ENCODE measurements at regions not wholly inside any gene's neighbourhood (a gene's known extent, or its start where the extent isn't known, plus 50 kb on each side); places are given as distances from the start of the nearest gene placed in this dataset.
"Not testable (repeated sequence)": the region's sequence is repeated elsewhere in the genome, so short reads cannot be mapped to it uniquely, and the experiment has no call there.

DNA sequence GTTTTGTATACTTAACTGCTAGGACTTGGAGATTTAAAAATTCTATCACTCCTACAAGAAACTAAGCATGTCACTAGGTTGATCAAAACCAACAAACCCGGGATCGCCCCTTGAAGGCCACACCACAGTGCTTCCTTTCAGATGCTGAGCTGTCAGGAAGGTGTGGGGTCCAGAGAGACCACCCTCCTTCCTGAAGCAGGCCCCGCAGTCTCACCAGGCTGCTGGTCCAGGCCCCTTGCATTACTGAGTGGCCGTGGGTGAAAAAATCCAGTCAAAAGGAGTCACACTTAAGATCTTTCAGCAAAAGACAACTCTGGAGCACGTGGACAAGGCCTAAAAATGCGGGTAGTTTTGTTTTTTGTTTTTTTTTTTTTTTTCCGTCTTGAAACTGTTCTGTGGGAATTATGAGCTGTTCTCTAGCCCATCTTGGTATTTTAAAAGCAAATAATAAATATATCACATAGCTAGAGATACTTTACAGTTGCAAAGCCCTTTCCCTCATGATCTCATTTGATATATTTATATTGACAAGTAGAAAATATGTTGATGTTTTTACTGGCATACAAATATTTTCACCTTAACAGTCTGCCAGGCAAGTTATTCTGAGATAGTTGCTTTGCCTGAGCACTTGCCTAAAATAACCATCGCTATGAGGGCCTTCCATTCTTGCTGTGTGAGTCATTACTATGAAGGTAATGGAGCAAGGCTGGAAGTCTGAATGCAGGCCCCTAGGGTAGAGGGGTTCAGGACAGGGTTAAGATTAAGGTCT, 73.1 kb upstream of the EDEM3 start:
- H3K4me1 ChIP-seq (ENCODE audit: insufficient read depth): no peaks in the 10 kb centered on the region
- H3K4me3 ChIP-seq (ENCODE audit: low read depth, low read length): no peak overlapping the region
- H3K27ac ChIP-seq (ENCODE audit: low read depth): no peak overlapping the region
- WGBS: 54% methylated on average over 8 of the region's 8 CpGs
- H3K36me3 ChIP-seq (ENCODE audit: insufficient read depth): peaks cover 2% of the 10 kb centered on the region
- DNase-seq (ENCODE audit: extremely low spot score): no peak

GRCh38 chr1:184826001-184826400, 71.3 kb upstream of the EDEM3 start:
- no peak overlapping the region for H3K27ac ChIP-seq (ENCODE audit: low read depth)
- DNase-seq (ENCODE audit: extremely low spot score): no peak
- H3K4me1 ChIP-seq (ENCODE audit: insufficient read depth): no peaks in the 10 kb centered on the region
- peaks cover 2% of the 10 kb centered on the region for H3K36me3 ChIP-seq (ENCODE audit: insufficient read depth)
- WGBS: 83% methylated on average over 5 of the region's 5 CpGs
- no peak overlapping the region for H3K4me3 ChIP-seq (ENCODE audit: low read depth, low read length)

GRCh38 chr1:184825571-184825970, 70.9 kb upstream of the EDEM3 start:
- 39% methylated on average over 1 of the region's 1 CpG for WGBS
- no peaks in the 10 kb centered on the region for H3K4me1 ChIP-seq (ENCODE audit: insufficient read depth)
- peaks cover 2% of the 10 kb centered on the region for H3K36me3 ChIP-seq (ENCODE audit: insufficient read depth)
- H3K4me3 ChIP-seq (ENCODE audit: low read depth, low read length): no peak overlapping the region
- no peak overlapping the region for H3K27ac ChIP-seq (ENCODE audit: low read depth)
- DNase-seq (ENCODE audit: extremely low spot score): no peak

- 55% methylated on average over 3 of the region's 3 CpGs for WGBS
- H3K27ac ChIP-seq (ENCODE audit: low read depth): no peak overlapping the region
- DNase-seq (ENCODE audit: extremely low spot score): no peak
- peaks cover 2% of the 10 kb centered on the region for H3K36me3 ChIP-seq (ENCODE audit: insufficient read depth)
- H3K4me3 ChIP-seq (ENCODE audit: low read depth, low read length): no peak overlapping the region
- H3K4me1 ChIP-seq (ENCODE audit: insufficient read depth): no peaks in the 10 kb centered on the region
Observed at GRCh38 chr1:184824691-184825323, 70.1 kb upstream of the EDEM3 start.

DNA sequence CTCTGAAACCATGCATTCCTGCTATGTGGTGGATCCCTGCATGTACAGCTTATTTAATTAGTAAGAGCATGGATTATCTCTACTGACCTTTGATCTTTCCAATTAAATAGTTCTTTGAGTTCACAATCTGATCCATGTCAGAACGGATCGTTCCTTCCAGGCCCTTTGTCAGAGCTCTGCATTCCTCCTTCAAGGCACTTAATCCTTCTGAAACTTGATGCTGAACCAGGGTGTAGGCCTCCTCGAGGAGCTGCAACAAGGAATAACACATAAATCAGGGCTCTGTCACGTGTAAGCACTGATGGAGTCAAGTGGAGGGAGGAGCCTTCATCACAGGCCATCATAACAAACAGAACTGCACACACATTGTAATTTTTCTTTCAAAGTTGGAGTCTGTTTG, 68.4 kb upstream of the EDEM3 start:
- DNase-seq (ENCODE audit: extremely low spot score): no peak
- H3K27ac ChIP-seq (ENCODE audit: low read depth): no peak overlapping the region
- no peaks in the 10 kb centered on the region for H3K36me3 ChIP-seq (ENCODE audit: insufficient read depth)
- H3K4me1 ChIP-seq (ENCODE audit: insufficient read depth): no peaks in the 10 kb centered on the region
- H3K4me3 ChIP-seq (ENCODE audit: low read depth, low read length): no peak overlapping the region
- 32% methylated on average over 4 of the region's 4 CpGs for WGBS

- no peak for DNase-seq (ENCODE audit: extremely low spot score)
- no peaks in the 10 kb centered on the region for H3K36me3 ChIP-seq (ENCODE audit: insufficient read depth)
- no peak overlapping the region for H3K4me3 ChIP-seq (ENCODE audit: low read depth, low read length)
- H3K4me1 ChIP-seq (ENCODE audit: insufficient read depth): no peaks in the 10 kb centered on the region
- WGBS: 72% methylated on average over 1 of the region's 1 CpG
- H3K27ac ChIP-seq (ENCODE audit: low read depth): no peak overlapping the region
Observed at GRCh38 chr1:184822267-184822666, 67.6 kb upstream of the EDEM3 start.

DNA sequence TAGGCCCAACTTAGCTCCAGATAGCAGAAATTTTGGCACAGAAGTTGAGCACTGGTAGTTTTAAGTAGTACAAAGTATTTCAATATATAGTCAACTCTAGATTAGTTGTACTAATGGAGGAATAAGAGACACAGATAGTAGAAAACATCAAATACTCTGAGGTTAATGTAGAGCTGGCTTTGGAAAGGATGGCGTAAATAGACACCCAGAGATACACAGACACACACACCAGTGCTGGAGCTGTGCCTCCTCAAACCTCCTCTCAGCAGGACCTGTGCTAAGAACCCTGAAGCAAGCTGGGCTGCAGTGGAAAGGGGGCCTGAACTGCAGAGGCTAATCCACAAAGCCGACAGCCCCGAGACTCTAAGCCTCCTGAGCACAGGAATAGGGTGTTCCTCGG, 67.0 kb upstream of the EDEM3 start:
- DNase-seq (ENCODE audit: extremely low spot score): no peak
- Histone ChIP-seq H3K4me3 (ENCODE audit: low read depth, low read length) (no peak overlapping the region), H3K27ac (ENCODE audit: low read depth) (no peak overlapping the region), H3K36me3 (ENCODE audit: insufficient read depth) (no peaks in the 10 kb centered on the region), H3K4me1 (ENCODE audit: insufficient read depth) (no peaks in the 10 kb centered on the region)
- 64% methylated on average over 4 of the region's 4 CpGs for WGBS

GRCh38 chr1:184820956-184821355, 66.3 kb upstream of the EDEM3 start:
- Histone ChIP-seq H3K27ac (ENCODE audit: low read depth) (no peak overlapping the region), H3K4me3 (ENCODE audit: low read depth, low read length) (no peak overlapping the region), H3K36me3 (ENCODE audit: insufficient read depth) (no peaks in the 10 kb centered on the region), H3K4me1 (ENCODE audit: insufficient read depth) (no peaks in the 10 kb centered on the region)
- no peak for DNase-seq (ENCODE audit: extremely low spot score)
- WGBS: 44% methylated on average over 5 of the region's 5 CpGs

DNA sequence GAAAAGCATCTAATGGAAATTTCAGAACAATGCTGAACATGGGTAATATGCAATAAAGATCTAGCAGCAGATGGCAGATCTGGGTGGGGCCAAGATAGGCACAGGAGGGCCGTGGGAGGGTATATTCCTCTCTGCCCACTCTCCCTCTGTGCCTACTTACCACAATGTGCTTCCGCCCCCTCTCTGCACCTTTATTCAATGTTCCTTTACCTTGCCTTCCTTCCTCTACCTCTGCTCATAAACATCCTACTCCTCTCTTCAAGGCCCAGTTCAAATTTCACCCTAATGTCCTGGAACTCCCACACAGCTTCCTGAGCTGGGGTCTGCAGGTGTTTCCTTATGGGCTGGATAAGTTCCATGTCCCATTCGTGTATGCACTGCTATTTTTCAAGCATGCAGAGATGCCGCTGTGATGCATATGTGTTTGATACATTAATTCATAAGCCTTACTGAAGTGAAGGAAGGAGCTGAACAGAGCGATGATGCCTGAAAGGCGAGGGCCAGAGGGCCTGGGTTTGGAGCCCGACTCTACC, 65.6 kb upstream of the EDEM3 start:
- DNase-seq (ENCODE audit: extremely low spot score): no peak

GRCh38 chr1:184818646-184819045, 64.0 kb upstream of the EDEM3 start:
- Histone ChIP-seq H3K27ac (ENCODE audit: low read depth) (no peak overlapping the region), H3K36me3 (ENCODE audit: insufficient read depth) (no peaks in the 10 kb centered on the region), H3K4me3 (ENCODE audit: low read depth, low read length) (no peak overlapping the region), H3K4me1 (ENCODE audit: insufficient read depth) (no peaks in the 10 kb centered on the region)
- DNase-seq (ENCODE audit: extremely low spot score): no peak
- 97% methylated on average over 7 of the region's 7 CpGs for WGBS

More for the DNA sequence above, 65.6 kb upstream of the EDEM3 start:
- no peaks in the 10 kb centered on the region for H3K4me1 ChIP-seq (ENCODE audit: insufficient read depth)
- H3K36me3 ChIP-seq (ENCODE audit: insufficient read depth): no peaks in the 10 kb centered on the region
- H3K4me3 ChIP-seq (ENCODE audit: low read depth, low read length): no peak overlapping the region
- 86% methylated on average over 7 of the region's 7 CpGs for WGBS
- no peak overlapping the region for H3K27ac ChIP-seq (ENCODE audit: low read depth)

GRCh38 chr1:184817003-184817402, 62.3 kb upstream of the EDEM3 start:
- WGBS: 48% methylated on average over 2 of the region's 2 CpGs
- not testable (repeated sequence) for H3K36me3 ChIP-seq (ENCODE audit: insufficient read depth); H3K4me1 ChIP-seq (ENCODE audit: insufficient read depth); H3K27ac ChIP-seq (ENCODE audit: low read depth); DNase-seq (ENCODE audit: extremely low spot score); H3K4me3 ChIP-seq (ENCODE audit: low read depth, low read length)

GRCh38 chr1:184813528-184814089, 59.0 kb upstream of the EDEM3 start:
- 70% methylated on average over 2 of the region's 2 CpGs for WGBS
- no peaks in the 10 kb centered on the region for H3K4me1 ChIP-seq (ENCODE audit: insufficient read depth)
- no peak overlapping the region for H3K27ac ChIP-seq (ENCODE audit: low read depth)

DNA sequence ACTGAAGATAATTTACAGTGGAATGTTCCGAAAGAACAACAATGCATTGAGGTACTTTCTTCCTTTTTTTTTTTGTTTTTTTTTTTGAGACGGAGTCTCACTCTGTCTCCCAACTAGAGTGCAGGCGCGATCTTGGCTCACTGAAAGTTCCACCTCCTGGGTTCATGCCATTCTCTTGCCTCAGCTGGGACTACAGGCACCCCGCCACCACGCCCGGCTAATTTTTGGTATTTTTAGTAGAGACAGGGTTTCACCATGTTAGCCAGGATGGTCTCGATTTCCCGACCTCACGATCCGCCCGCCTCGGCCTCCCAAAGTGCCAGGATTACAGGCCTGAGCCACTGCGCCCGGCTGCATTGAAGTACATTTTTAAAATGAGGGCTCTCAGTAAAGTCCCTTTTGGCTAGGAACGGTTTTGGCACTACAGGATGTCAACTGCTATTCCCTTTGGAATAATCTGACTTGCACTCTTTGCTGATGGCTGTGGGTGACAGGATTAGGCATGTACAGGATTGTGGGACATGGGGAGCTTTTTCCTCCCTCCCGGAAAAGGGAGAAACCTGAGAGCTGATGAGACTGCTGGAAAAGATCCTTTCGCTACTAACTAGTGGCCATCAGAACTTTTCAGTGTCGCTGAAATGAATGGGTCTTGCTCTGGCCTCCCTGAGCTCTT, 56.9 kb upstream of the EDEM3 start:
- H3K36me3 ChIP-seq (ENCODE audit: insufficient read depth): no peaks in the 10 kb centered on the region
- DNase-seq (ENCODE audit: extremely low spot score): no peak
- WGBS: 67% methylated on average over 19 of the region's 19 CpGs
- H3K27ac ChIP-seq (ENCODE audit: low read depth): no peak overlapping the region
- no peaks in the 10 kb centered on the region for H3K4me1 ChIP-seq (ENCODE audit: insufficient read depth)
- no peak overlapping the region for H3K4me3 ChIP-seq (ENCODE audit: low read depth, low read length)

More at GRCh38 chr1:184813528-184814089, 59.0 kb upstream of the EDEM3 start:
- Histone ChIP-seq H3K4me3 (ENCODE audit: low read depth, low read length) (no peak overlapping the region), H3K36me3 (ENCODE audit: insufficient read depth) (no peaks in the 10 kb centered on the region)
- DNase-seq (ENCODE audit: extremely low spot score): no peak

All from urinary bladder (tissue), 3 donors.